ENCODE measurements at regions not wholly inside any gene's neighbourhood (a gene's known extent, or its start where the extent isn't known, plus 50 kb on each side); places are given as distances from the start of the nearest gene placed in this dataset.

DNA sequence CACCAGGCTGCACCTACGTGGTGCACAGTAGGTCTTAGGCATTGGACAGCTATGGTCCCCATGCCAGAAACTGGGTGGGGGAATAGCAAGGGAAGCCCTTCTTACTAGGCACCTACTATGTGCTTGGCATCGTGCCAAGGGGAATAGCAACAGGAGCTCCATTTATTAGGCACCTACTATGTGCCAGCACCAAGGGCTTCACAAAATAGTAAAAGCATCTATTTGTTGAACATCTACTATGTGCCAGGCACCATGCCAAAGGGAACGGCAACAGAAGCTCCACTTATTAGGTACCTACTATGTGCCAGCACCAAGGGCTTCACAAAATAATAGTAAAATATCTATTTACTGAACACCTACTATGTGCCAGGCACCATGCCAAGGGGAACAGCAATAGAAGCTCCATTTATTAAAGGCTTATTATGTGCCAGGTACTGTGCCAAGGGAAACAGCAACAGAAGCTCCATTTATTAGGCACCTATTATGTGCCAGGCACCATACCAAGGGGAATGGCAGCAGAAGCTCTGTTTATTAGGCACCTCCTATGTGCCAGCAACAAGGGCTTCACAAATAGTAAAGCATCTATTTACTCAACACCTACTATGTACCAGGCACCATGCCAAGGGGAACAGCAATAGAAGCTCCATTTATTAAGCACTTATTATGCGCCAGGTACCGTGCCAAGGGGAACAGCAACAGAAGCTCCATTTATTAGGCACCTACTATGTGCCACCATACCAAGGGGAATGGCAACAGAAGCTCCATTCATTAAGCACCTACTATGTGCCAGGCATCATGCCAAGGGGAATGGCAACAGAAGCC is 108.5 kb downstream of the PTPRS start:
- TF ChIP-seq, protein P1, sequence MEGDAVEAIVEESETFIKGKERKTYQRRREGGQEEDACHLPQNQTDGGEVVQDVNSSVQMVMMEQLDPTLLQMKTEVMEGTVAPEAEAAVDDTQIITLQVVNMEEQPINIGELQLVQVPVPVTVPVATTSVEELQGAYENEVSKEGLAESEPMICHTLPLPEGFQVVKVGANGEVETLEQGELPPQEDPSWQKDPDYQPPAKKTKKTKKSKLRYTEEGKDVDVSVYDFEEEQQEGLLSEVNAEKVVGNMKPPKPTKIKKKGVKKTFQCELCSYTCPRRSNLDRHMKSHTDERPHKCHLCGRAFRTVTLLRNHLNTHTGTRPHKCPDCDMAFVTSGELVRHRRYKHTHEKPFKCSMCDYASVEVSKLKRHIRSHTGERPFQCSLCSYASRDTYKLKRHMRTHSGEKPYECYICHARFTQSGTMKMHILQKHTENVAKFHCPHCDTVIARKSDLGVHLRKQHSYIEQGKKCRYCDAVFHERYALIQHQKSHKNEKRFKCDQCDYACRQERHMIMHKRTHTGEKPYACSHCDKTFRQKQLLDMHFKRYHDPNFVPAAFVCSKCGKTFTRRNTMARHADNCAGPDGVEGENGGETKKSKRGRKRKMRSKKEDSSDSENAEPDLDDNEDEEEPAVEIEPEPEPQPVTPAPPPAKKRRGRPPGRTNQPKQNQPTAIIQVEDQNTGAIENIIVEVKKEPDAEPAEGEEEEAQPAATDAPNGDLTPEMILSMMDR (IDR thresholded peaks at IDR 0.05; ENCODE audit: insufficient read depth, low read depth, low read length) = no peak
- TF ChIP-seq EZH2 (IDR thresholded peaks at IDR 0.05; ENCODE audit: insufficient read depth, low read length) = no peak

Measured in astrocyte (in vitro differentiated cells and primary cell).